H9 (cell line): ENCODE measurements at regions not wholly inside any gene's neighbourhood (a gene's known extent, or its start where the extent isn't known, plus 50 kb on each side); places are given as distances from the start of the nearest gene placed in this dataset.

Experiments
- DNase-seq: peaks from one replicate; pipeline ENCODE4 v3.0.0-alpha.2; 2017
- H2AFZ ChIP-seq: one replicate; pipeline ENCODE4 v1.6.1; 2013; ENCODE audit warnings: mild to moderate bottlenecking, low read length, control low read depth, moderate library complexity
- H2AK5ac ChIP-seq: 2 replicates; pipeline ENCODE4 v1.6.1; 2013; ENCODE audit warnings: low read length, control low read depth, mixed read lengths; ENCODE audit not compliant: insufficient read length
- H2BK120ac ChIP-seq: one replicate; pipeline ENCODE4 v1.6.1; 2013; ENCODE audit warnings: low read depth, mild to moderate bottlenecking, low read length, control low read depth, inconsistent platforms; ENCODE audit not compliant: poor library complexity, severe bottlenecking
- H2BK12ac ChIP-seq: 2 replicates; pipeline ENCODE4 v1.6.1; 2013; ENCODE audit warnings: low read length, control low read depth, mixed read lengths, low read depth; ENCODE audit not compliant: insufficient read length
- H2BK15ac ChIP-seq: 2 replicates; pipeline ENCODE4 v1.6.1; 2013; ENCODE audit warnings: low read depth, low read length, control low read depth
- H2BK20ac ChIP-seq: one replicate; pipeline ENCODE4 v1.6.1; 2013; ENCODE audit warnings: low read depth, mild to moderate bottlenecking, low read length, control low read depth, inconsistent platforms; ENCODE audit not compliant: poor library complexity, severe bottlenecking
- H2BK5ac ChIP-seq: 2 replicates; pipeline ENCODE4 v1.6.1; 2013; ENCODE audit warnings: low read length, control low read depth, mixed read lengths; ENCODE audit not compliant: insufficient read length
- H3K14ac ChIP-seq: 2 replicates; pipeline ENCODE4 v1.6.1; 2013; ENCODE audit warnings: low read length, control low read depth; ENCODE audit not compliant: insufficient read depth
- H3K18ac ChIP-seq: 2 replicates; pipeline ENCODE4 v1.6.1; 2013; ENCODE audit warnings: low read depth, mild to moderate bottlenecking, mixed read lengths, low read length, control low read depth; ENCODE audit not compliant: insufficient read length
- H3K23ac ChIP-seq: 2 replicates; pipeline ENCODE4 v1.6.1; 2013; ENCODE audit warnings: low read length, control low read depth, mixed read lengths, low read depth; ENCODE audit not compliant: insufficient read length
- H3K23me2 ChIP-seq: 2 replicates; pipeline ENCODE4 v1.6.1; 2013; ENCODE audit warnings: low read depth, mild to moderate bottlenecking, mixed read lengths, low read length, control low read depth; ENCODE audit not compliant: insufficient read length, poor library complexity, severe bottlenecking
- H3K27ac ChIP-seq: 2 replicates; pipeline ENCODE4 v1.5.1; 2013; ENCODE audit warnings: low read length, control low read depth, mixed read lengths, low read depth; ENCODE audit not compliant: insufficient read length
- H3K27me3 ChIP-seq: 2 replicates; pipeline ENCODE4 v1.6.1; 2013; ENCODE audit warnings: low read length, control low read depth, inconsistent platforms; ENCODE audit not compliant: insufficient read depth
- H3K4ac ChIP-seq: 2 replicates; pipeline ENCODE4 v1.6.1; 2013; ENCODE audit warnings: low read depth, mild to moderate bottlenecking, control low read depth, inconsistent platforms, low read length, moderate library complexity
- H3K4me1 ChIP-seq: 2 replicates; pipeline ENCODE4 v1.6.1; 2013; ENCODE audit warnings: low read length, control low read depth, inconsistent platforms; ENCODE audit not compliant: insufficient read depth
- H3K4me2 ChIP-seq: 2 replicates; pipeline ENCODE4 v1.6.1; 2013; ENCODE audit warnings: low read length, control low read depth, mixed read lengths; ENCODE audit not compliant: insufficient read length, insufficient read depth
- H3K56ac ChIP-seq: 2 replicates; pipeline ENCODE4 v1.6.1; 2013; ENCODE audit warnings: low read depth, mild to moderate bottlenecking, mixed read lengths, low read length, control low read depth; ENCODE audit not compliant: insufficient read length
- H3K79me1 ChIP-seq: 2 replicates; pipeline ENCODE4 v1.6.1; 2013; ENCODE audit warnings: low read depth, mild to moderate bottlenecking, moderate library complexity, low read length, control low read depth, inconsistent platforms; ENCODE audit not compliant: insufficient read depth, poor library complexity, severe bottlenecking
- H3K79me2 ChIP-seq: 2 replicates; pipeline ENCODE4 v1.6.1; 2013; ENCODE audit warnings: low read length, control low read depth, inconsistent platforms; ENCODE audit not compliant: insufficient read depth
- H3K9ac ChIP-seq: 2 replicates; pipeline ENCODE4 v1.6.1; 2013; ENCODE audit warnings: low read length, control low read depth, mixed read lengths; ENCODE audit not compliant: insufficient read length; ENCODE audit errors: extremely low read depth
- H3K9me3 ChIP-seq: one replicate; pipeline ENCODE4 v1.6.1; 2013; ENCODE audit warnings: low read depth, low read length, inconsistent platforms; ENCODE audit not compliant: control insufficient read depth
- H3T11ph ChIP-seq: one replicate; pipeline ENCODE4 v1.6.1; 2013; ENCODE audit warnings: mild to moderate bottlenecking, low read length, control low read depth, inconsistent platforms
- H4K20me1 ChIP-seq: one replicate; pipeline ENCODE4 v1.6.1; 2013; ENCODE audit not compliant: control insufficient read depth, insufficient read length, insufficient read depth
- H4K5ac ChIP-seq: 2 replicates; pipeline ENCODE4 v1.6.1; 2013; ENCODE audit warnings: low read depth, mild to moderate bottlenecking, mixed read lengths, low read length, control low read depth; ENCODE audit not compliant: insufficient read length
- H4K8ac ChIP-seq: replicated peaks from 2 replicates; pipeline ENCODE4 v1.6.1; 2013; ENCODE audit warnings: low read length, control low read depth, mixed read lengths, low read depth; ENCODE audit not compliant: insufficient read length
- H4K91ac ChIP-seq: 2 replicates; pipeline ENCODE4 v1.6.1; 2013; ENCODE audit warnings: low read depth, mild to moderate bottlenecking, moderate library complexity, mixed read lengths, low read length, control low read depth; ENCODE audit not compliant: insufficient read length
- H3K27ac Mint-ChIP-seq, 3 experiments: 2 replicates in 2 of 3; 3 replicates in 1 of 3; pipeline ENCODE4 v1.8.0; 2020 to 2021; ENCODE audit warnings: mixed read lengths in 3 of 3, mild to moderate bottlenecking in 1 of 3, moderate library complexity in 1 of 3
- H3K27me3 Mint-ChIP-seq: 2 replicates; pipeline ENCODE4 v1.8.0; 2021; ENCODE audit warnings: low read depth, mild to moderate bottlenecking, moderate library complexity, mixed read lengths
- H3K36me3 Mint-ChIP-seq, 3 experiments: 2 replicates in 2 of 3; 3 replicates in 1 of 3; pipeline ENCODE4 v1.8.0; 2020 to 2021; ENCODE audit warnings: low read depth in 3 of 3, mixed read lengths in 3 of 3; ENCODE audit not compliant: insufficient read depth in 1 of 3
- H3K4me1 Mint-ChIP-seq, 2 experiments: 2 replicates each; pipeline ENCODE4 v1.8.0; 2020; ENCODE audit warnings: mixed read lengths in 2 of 2
- H3K4me3 Mint-ChIP-seq, 2 experiments: 2 replicates in 1 of 2; 3 replicates in 1 of 2; pipeline ENCODE4 v1.8.0; 2020 to 2021; ENCODE audit warnings: mild to moderate bottlenecking in 2 of 2, mixed read lengths in 2 of 2, moderate library complexity in 1 of 2
- H3K9me3 Mint-ChIP-seq, 2 experiments: 2 replicates in 1 of 2; 3 replicates in 1 of 2; pipeline ENCODE4 v1.8.0; 2020; ENCODE audit warnings: mild to moderate bottlenecking in 2 of 2, mixed read lengths in 2 of 2, moderate library complexity in 1 of 2
- WGBS: extraction: QIAGEN DNeasy Blood & Tissue Kit; methylation state at CpG from one replicate; pipeline ENCODE4 v1.1.7; 2013; ENCODE audit warnings: missing lambda C conversion rate, low lambda C conversion rate, mixed read lengths; ENCODE audit not compliant: insufficient read length; ENCODE audit errors: extremely low coverage; 5-methylcytosine and 5-hydroxymethylcytosine counted together
- TF ChIP-seq, protein P1 (sequence below): fragments of 200-600 bp; sonication (generic); conservative IDR thresholded peaks from 3 replicates; pipeline ENCODE4 v1.8.0; 2021; ENCODE audit warnings: antibody characterized with exemption, mild to moderate bottlenecking

DNA sequence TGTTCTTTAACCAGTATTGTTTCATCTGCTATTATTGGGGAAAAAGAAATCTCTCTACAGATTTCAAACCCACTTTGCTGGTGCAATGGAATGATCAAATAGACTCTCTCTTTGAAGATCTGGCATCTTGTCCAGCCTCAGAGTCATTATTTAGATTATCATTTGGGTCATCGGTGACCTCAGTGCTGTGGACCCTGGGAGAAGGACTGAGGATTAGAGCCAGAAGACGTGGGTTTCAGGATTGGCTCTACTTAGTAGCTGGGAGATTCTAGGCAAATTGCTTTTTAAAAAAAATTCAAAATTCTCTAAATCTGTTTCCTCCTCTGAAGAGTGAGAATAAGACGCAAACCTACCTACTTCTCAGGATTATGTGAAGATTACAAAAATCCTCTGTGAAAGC, 107.6 kb upstream of the CTAGE1 start:
- Histone ChIP-seq H4K20me1 (no peaks in the 10 kb centered on the region), H3K56ac (no peak overlapping the region), H2AK5ac (no peak overlapping the region), H3K4me1 (peaks cover 3% of the 10 kb centered on the region; the same call in 1 of the 2 replicates), H2BK5ac (no peak overlapping the region), H3K23ac (no peak overlapping the region), H3K79me2 (no peaks in the 10 kb centered on the region), H3K27me3 (no peaks in the 10 kb centered on the region), H3K23me2 (no peaks in the 10 kb centered on the region), H2BK15ac (no peak overlapping the region), H2AFZ (no peak overlapping the region), H2BK12ac (no peak overlapping the region), H4K5ac (no peak overlapping the region), H3K9ac (no peak overlapping the region), H4K91ac (no peak overlapping the region), H3K14ac (no peak overlapping the region), H2BK20ac (no peak overlapping the region), H3T11ph (no peak overlapping the region), H3K18ac (no peak overlapping the region), H3K9me3 (no peaks in the 10 kb centered on the region), H3K4ac (no peak overlapping the region), H3K79me1 (no peaks in the 10 kb centered on the region), H3K4me2 (no peak overlapping the region), H4K8ac (no peak overlapping the region), H2BK120ac (no peak overlapping the region), H3K27ac (no peak overlapping the region)
- H3K27ac Mint-ChIP-seq, result no peak overlapping the region
- H3K27me3 Mint-ChIP-seq, result peaks cover 9% of the 10 kb centered on the region
- peaks cover 0 to 5% (median 0%) of the 10 kb centered on the region in 3 experiments; a peak in 3 of 7 replicates for H3K36me3 Mint-ChIP-seq
- no peak for DNase-seq
- H3K4me1 Mint-ChIP-seq, result peaks cover 0 to 3% of the 10 kb centered on the region in 2 experiments; a peak in 2 of 4 replicates
- no peak overlapping the region for H3K4me3 Mint-ChIP-seq
- peaks cover 0 to 3% of the 10 kb centered on the region in 2 experiments; a peak in 1 of 5 replicates for H3K9me3 Mint-ChIP-seq
- no CpG with 5 or more reads among the region's 3 CpGs for WGBS
- TF ChIP-seq, protein P1, sequence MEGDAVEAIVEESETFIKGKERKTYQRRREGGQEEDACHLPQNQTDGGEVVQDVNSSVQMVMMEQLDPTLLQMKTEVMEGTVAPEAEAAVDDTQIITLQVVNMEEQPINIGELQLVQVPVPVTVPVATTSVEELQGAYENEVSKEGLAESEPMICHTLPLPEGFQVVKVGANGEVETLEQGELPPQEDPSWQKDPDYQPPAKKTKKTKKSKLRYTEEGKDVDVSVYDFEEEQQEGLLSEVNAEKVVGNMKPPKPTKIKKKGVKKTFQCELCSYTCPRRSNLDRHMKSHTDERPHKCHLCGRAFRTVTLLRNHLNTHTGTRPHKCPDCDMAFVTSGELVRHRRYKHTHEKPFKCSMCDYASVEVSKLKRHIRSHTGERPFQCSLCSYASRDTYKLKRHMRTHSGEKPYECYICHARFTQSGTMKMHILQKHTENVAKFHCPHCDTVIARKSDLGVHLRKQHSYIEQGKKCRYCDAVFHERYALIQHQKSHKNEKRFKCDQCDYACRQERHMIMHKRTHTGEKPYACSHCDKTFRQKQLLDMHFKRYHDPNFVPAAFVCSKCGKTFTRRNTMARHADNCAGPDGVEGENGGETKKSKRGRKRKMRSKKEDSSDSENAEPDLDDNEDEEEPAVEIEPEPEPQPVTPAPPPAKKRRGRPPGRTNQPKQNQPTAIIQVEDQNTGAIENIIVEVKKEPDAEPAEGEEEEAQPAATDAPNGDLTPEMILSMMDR, result no peak
